HCT116 (cell line): ENCODE measurements at regions not wholly inside any gene's neighbourhood (a gene's known extent, or its start where the extent isn't known, plus 50 kb on each side); places are given as distances from the start of the nearest gene placed in this dataset.
"Not testable (repeated sequence)": the region's sequence is repeated elsewhere in the genome, so short reads cannot be mapped to it uniquely, and the experiment has no call there.

ENCODE experiments used
- ATAC-seq: fragments of 200-7000 bp; cut with Tn5 transposase; 2 replicates; pipeline ENCODE4 v1.9.1; 2020; ENCODE audit warnings: mild to moderate bottlenecking, moderate library complexity
- BruUV-seq: library from RNA; stranded (reverse); fragments of 400-500 nt; replicated peaks from 2 replicates; lab custom pipeline; 2021; lab: Mats Ljungman, UMichigan
- CTCF ChIA-PET: fragments of 300-600 bp; sonication (Branson Sonifier 250); formaldehyde crosslinking; loops from one replicate; lab custom pipeline; 2021; ENCODE audit warnings: antibody characterized with exemption; lab: Charles Lee
- POLR2A ChIA-PET: fragments of 300-600, 350-600 bp; sonication (Branson Sonifier 250); formaldehyde crosslinking; loops from one replicate; lab custom pipeline; 2021; ENCODE audit warnings: antibody characterized with exemption; lab: Charles Lee
- RAD21 ChIA-PET, 2 experiments: fragments of 300-600 bp; sonication (Branson Sonifier 250); formaldehyde crosslinking; loops; one replicate each; lab custom pipeline; 2023; ENCODE audit warnings: low total read pairs in 2 of 2; ENCODE audit not compliant: uncharacterized antibody in 2 of 2, unreplicated experiment in 2 of 2, low non-redundant PET in 1 of 2; lab: Charles Lee
- DNase-seq: peaks from one replicate; pipeline ENCODE4 v3.0.0-alpha.2; 2010; ENCODE audit warnings: low read depth, low spot score
- H2AFZ ChIP-seq: fragments of 200-600 bp; shearing (Covaris generic), sonication (generic); 2 replicates; pipeline ENCODE4 v1.6.1; 2017; ENCODE audit warnings: low read depth, mixed run types, mixed read lengths, antibody characterized with exemption, low read length; ENCODE audit not compliant: poor library complexity, severe bottlenecking
- H3K27ac ChIP-seq: 2 replicates; pipeline ENCODE4 v1.5.1; 2012; ENCODE audit warnings: low read depth, low read length
- H3K27me3 ChIP-seq: fragments of 200-600 bp; sonication (generic); 2 replicates; pipeline ENCODE4 v1.6.1; 2016; ENCODE audit warnings: mixed run types, low read length, mixed read lengths; ENCODE audit not compliant: insufficient read depth
- H3K36me3 ChIP-seq, 2 experiments: fragments of 200-500 bp in 1 of 2; fragments of 200-600 bp in 1 of 2; sonication (Bioruptor generic) in 1 of 2; sonication (generic) in 1 of 2; 2 replicates each; pipeline versions ENCODE4 v1.5.1 to v1.6.1; 2014 to 2016; ENCODE audit warnings: low read length in 2 of 2, inconsistent platforms in 1 of 2, mixed read lengths in 1 of 2, mixed run types in 1 of 2; ENCODE audit not compliant: insufficient read depth in 2 of 2, control insufficient read depth in 1 of 2
- H3K4me1 ChIP-seq, 2 experiments: fragments of 200-600 bp in 1 of 2; sonication (generic) in 1 of 2; 2 replicates each; pipeline versions ENCODE4 v1.5.1 to v1.6.1; 2012 to 2017; ENCODE audit warnings: low read length in 2 of 2, inconsistent platforms in 1 of 2, mild to moderate bottlenecking in 1 of 2, mixed read lengths in 1 of 2, mixed run types in 1 of 2, moderate library complexity in 1 of 2; ENCODE audit not compliant: insufficient read depth in 2 of 2, control insufficient read depth in 1 of 2
- H3K4me2 ChIP-seq: fragments of 200-600 bp; sonication (generic); 2 replicates; pipeline ENCODE4 v1.6.1; 2017; ENCODE audit warnings: mixed run types, low read length, mixed read lengths
- H3K4me3 ChIP-seq, 2 experiments: fragments of 200-600 bp in 1 of 2; sonication (generic) in 1 of 2; replicated peaks in 1 of 2; 2 replicates each; pipeline ENCODE4 v1.5.1; 2011 to 2016; ENCODE audit warnings: low read length in 2 of 2, control low read depth in 1 of 2, low read depth in 1 of 2, mild to moderate bottlenecking in 1 of 2, mixed read lengths in 1 of 2, mixed run types in 1 of 2
- H3K79me2 ChIP-seq: fragments of 200-600 bp; sonication (generic); 2 replicates; pipeline ENCODE4 v1.6.1; 2017; ENCODE audit warnings: mild to moderate bottlenecking, mixed run types, low read length, moderate library complexity, mixed read lengths; ENCODE audit not compliant: insufficient read depth
- H3K9ac ChIP-seq: fragments of 200-600 bp; sonication (generic); 2 replicates; pipeline ENCODE4 v1.6.1; 2016; ENCODE audit warnings: low read length, mixed read lengths
- H3K9me2 ChIP-seq: fragments of 200-600 bp; sonication (generic), shearing (Covaris generic); 2 replicates; pipeline ENCODE4 v1.6.1; 2017; ENCODE audit warnings: mixed run types, mild to moderate bottlenecking, moderate library complexity; ENCODE audit not compliant: insufficient read depth
- H3K9me3 ChIP-seq, 2 experiments: fragments of 200-500 bp in 1 of 2; fragments of 200-600 bp in 1 of 2; sonication (Bioruptor generic) in 1 of 2; sonication (generic) in 1 of 2; 2 replicates each; pipeline ENCODE4 v1.6.1; 2014 to 2017; ENCODE audit warnings: low read length in 2 of 2, mixed read lengths in 2 of 2, inconsistent platforms in 1 of 2, low read depth in 1 of 2, mild to moderate bottlenecking in 1 of 2, mixed run types in 1 of 2, moderate library complexity in 1 of 2; ENCODE audit not compliant: control insufficient read depth in 1 of 2, insufficient read depth in 1 of 2
- H4K20me1 ChIP-seq: fragments of 200-600 bp; sonication (generic), shearing (Covaris generic); 2 replicates; pipeline ENCODE4 v1.6.1; 2017; ENCODE audit warnings: mixed run types, mild to moderate bottlenecking, moderate library complexity; ENCODE audit not compliant: insufficient read depth
- POLR2AphosphoS5 ChIP-seq: IDR thresholded peaks from 2 replicates; pipeline ENCODE4 v1.6.1; 2011; ENCODE audit warnings: mild to moderate bottlenecking, low read depth, low read length, moderate library complexity
- intact Hi-C: fragments of 100-400 bp; cut with micrococcal nuclease; formaldehyde crosslinking; loops from 2 replicates; pipeline ENCODE4 v1.10.0; 2022
- TF ChIP-seq, protein P1 (sequence below): IDR thresholded peaks from 2 replicates; pipeline ENCODE4 v1.6.1; 2012; ENCODE audit warnings: low read depth

DNA sequence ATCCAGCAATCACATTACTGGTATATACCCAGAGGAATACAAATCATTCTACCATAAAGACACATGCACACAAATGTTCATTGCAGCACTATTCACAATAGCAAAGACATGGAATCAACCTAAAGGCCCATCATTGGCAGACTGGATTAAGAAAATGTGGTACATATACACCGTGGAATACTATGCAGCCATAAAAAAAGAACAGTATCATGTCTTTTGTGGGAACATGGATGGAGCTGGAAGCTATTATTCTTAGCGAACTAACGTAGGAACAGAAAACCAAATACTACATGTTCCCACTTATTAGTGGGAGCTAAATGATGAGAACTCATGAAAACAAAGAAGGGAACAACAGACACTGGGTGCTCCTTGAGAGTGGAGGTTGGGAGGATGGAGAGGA is 60.9 kb downstream of the PGRMC1 start:
- CTCF ChIA-PET, ATAC-seq, H3K27me3 ChIP-seq, H3K79me2 ChIP-seq, H3K4me3 ChIP-seq, BruUV-seq, DNase-seq, RAD21 ChIA-PET, H3K4me2 ChIP-seq, H3K9me3 ChIP-seq, H3K4me1 ChIP-seq, H3K36me3 ChIP-seq, H4K20me1 ChIP-seq, H3K27ac ChIP-seq, intact Hi-C loops, H3K9me2 ChIP-seq, H3K9ac ChIP-seq, POLR2A ChIA-PET, H2AFZ ChIP-seq: not testable (repeated sequence)

DNA sequence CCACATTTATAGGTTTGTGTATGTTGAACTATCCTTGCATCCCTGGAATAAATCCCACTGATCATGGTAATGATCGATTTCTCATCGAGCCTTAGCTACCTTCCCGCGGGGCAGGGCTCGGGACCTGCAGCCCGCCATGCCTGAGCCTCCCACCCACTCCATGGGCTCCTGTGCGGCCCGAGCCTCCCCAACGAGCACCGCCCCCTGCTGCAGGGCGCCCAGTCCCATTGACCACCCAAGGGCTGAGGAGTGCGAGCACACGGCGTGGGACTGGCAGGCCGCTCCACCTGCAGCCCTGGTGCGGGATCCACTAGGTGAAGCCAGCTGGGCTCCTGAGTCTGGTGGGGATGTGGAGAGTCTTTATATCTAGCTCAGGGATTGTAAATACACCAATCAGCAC is 63.7 kb downstream of the PGRMC1 start:
- H3K79me2 ChIP-seq, H3K4me3 ChIP-seq, intact Hi-C loops, H3K4me2 ChIP-seq, RAD21 ChIA-PET, H2AFZ ChIP-seq, POLR2A ChIA-PET, H3K4me1 ChIP-seq, H3K27me3 ChIP-seq, BruUV-seq, DNase-seq, ATAC-seq, H3K9ac ChIP-seq, H3K9me2 ChIP-seq, H3K36me3 ChIP-seq, H3K27ac ChIP-seq, H3K9me3 ChIP-seq, H4K20me1 ChIP-seq, CTCF ChIA-PET: not testable (repeated sequence)

DNA sequence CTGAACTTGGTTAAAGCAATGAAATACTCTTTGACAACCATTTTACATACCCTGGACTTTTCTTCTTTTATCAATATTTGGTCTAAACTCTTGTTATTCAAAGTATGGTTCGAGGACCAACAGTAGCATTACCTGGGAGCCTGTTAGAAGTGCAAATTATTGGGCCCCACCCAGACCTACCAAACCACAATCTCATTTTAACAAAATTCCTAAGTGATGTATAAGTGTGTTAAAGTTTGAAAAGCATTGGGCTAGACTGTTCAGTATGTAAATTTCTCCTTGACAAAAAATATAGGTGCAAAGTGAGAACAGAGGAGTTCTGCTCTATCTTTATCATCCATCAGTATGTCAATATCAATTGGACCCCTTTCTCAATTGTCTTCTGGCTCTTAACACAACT is 67.1 kb downstream of the PGRMC1 start:
- no peaks in the 10 kb centered on the region for H3K4me1 ChIP-seq
- CTCF ChIA-PET: no interaction called here
- no peaks in the 10 kb centered on the region for H3K36me3 ChIP-seq
- TF ChIP-seq, protein P1, sequence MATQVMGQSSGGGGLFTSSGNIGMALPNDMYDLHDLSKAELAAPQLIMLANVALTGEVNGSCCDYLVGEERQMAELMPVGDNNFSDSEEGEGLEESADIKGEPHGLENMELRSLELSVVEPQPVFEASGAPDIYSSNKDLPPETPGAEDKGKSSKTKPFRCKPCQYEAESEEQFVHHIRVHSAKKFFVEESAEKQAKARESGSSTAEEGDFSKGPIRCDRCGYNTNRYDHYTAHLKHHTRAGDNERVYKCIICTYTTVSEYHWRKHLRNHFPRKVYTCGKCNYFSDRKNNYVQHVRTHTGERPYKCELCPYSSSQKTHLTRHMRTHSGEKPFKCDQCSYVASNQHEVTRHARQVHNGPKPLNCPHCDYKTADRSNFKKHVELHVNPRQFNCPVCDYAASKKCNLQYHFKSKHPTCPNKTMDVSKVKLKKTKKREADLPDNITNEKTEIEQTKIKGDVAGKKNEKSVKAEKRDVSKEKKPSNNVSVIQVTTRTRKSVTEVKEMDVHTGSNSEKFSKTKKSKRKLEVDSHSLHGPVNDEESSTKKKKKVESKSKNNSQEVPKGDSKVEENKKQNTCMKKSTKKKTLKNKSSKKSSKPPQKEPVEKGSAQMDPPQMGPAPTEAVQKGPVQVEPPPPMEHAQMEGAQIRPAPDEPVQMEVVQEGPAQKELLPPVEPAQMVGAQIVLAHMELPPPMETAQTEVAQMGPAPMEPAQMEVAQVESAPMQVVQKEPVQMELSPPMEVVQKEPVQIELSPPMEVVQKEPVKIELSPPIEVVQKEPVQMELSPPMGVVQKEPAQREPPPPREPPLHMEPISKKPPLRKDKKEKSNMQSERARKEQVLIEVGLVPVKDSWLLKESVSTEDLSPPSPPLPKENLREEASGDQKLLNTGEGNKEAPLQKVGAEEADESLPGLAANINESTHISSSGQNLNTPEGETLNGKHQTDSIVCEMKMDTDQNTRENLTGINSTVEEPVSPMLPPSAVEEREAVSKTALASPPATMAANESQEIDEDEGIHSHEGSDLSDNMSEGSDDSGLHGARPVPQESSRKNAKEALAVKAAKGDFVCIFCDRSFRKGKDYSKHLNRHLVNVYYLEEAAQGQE: no peak
- TF ChIP-seq POLR2AphosphoS5: no peak
- TF ChIP-seq, all 23 proteins: peak for 0
- H3K27ac ChIP-seq: no peak overlapping the region
- no peaks in the 10 kb centered on the region for H3K27me3 ChIP-seq
- DNase-seq (no peak), ATAC-seq (no peak)
- no peaks in the 10 kb centered on the region for H3K9me2 ChIP-seq
- ChIA-PET RAD21 (no interaction called here), POLR2A (no interaction called here)
- no peaks in the 10 kb centered on the region for H3K9me3 ChIP-seq
- H3K9ac ChIP-seq: no peak overlapping the region
- no peak overlapping the region for H3K4me3 ChIP-seq
- no TSS peak for BruUV-seq
- no peaks in the 10 kb centered on the region for H4K20me1 ChIP-seq
- H3K4me2 ChIP-seq: no peak overlapping the region
- H3K79me2 ChIP-seq: no peaks in the 10 kb centered on the region
- H2AFZ ChIP-seq: no peak overlapping the region
- intact Hi-C loops: no loop called here
